HG03135 (cell line): ENCODE measurements at regions not wholly inside any gene's neighbourhood (a gene's known extent, or its start where the extent isn't known, plus 50 kb on each side); places are given as distances from the start of the nearest gene placed in this dataset.

Source experiments
- ATAC-seq: cut with Tn5 transposase; IDR thresholded peaks from one replicate; pipeline ENCODE4 v1.9.1; 2021; ENCODE audit warnings: mild to moderate bottlenecking, moderate library complexity; ENCODE audit not compliant: unreplicated experiment

- ATAC-seq: no peak
These were observed 260.5 kb downstream of the CCDC85A start for GRCh38 chr2:56444339-56444738.

- no peak for ATAC-seq
These were observed 264.7 kb downstream of the CCDC85A start for GRCh38 chr2:56448403-56449001.

- no peak for ATAC-seq
These were observed 265.2 kb downstream of the CCDC85A start for GRCh38 chr2:56449002-56449431.

GRCh38 chr2:56449449-56449860, 265.7 kb downstream of the CCDC85A start:
- no peak for ATAC-seq

GRCh38 chr2:56450047-56450446, 266.3 kb downstream of the CCDC85A start:
- no peak for ATAC-seq

- ATAC-seq: no peak
These were observed 267.0 kb downstream of the CCDC85A start for GRCh38 chr2:56450772-56451171.

- ATAC-seq: no peak
These were observed 271.9 kb downstream of the CCDC85A start for GRCh38 chr2:56455642-56456041.

- no peak for ATAC-seq
These were observed 273.0 kb downstream of the CCDC85A start for GRCh38 chr2:56456791-56457190.

- no peak for ATAC-seq
These were observed 276.7 kb downstream of the CCDC85A start for GRCh38 chr2:56460508-56460907.

GRCh38 chr2:56464066-56464465, 280.3 kb downstream of the CCDC85A start:
- no peak for ATAC-seq

GRCh38 chr2:56464613-56465012, 280.8 kb downstream of the CCDC85A start:
- ATAC-seq: no peak

- ATAC-seq: no peak
These were observed 281.7 kb downstream of the CCDC85A start for GRCh38 chr2:56465491-56465890.

- ATAC-seq: no peak
These were observed 289.7 kb downstream of the CCDC85A start for GRCh38 chr2:56473524-56473923.

- ATAC-seq: no peak
These were observed 290.8 kb downstream of the CCDC85A start for GRCh38 chr2:56474412-56475158.

- ATAC-seq: no peak
These were observed 291.4 kb downstream of the CCDC85A start for GRCh38 chr2:56475191-56475590.

GRCh38 chr2:56476509-56477071, 292.8 kb downstream of the CCDC85A start:
- no peak for ATAC-seq

- no peak for ATAC-seq
These were observed 294.2 kb downstream of the CCDC85A start for GRCh38 chr2:56478027-56478426.

GRCh38 chr2:56483081-56483480, 299.3 kb downstream of the CCDC85A start:
- ATAC-seq: no peak

GRCh38 chr2:56484906-56485305, 301.1 kb downstream of the CCDC85A start:
- ATAC-seq: no peak

- no peak for ATAC-seq
These were observed 316.5 kb downstream of the CCDC85A start for GRCh38 chr2:56500317-56500716.

GRCh38 chr2:56502616-56503015, 318.8 kb downstream of the CCDC85A start:
- ATAC-seq: no peak

GRCh38 chr2:56505885-56506284, 322.1 kb downstream of the CCDC85A start:
- ATAC-seq: no peak
